Activated T-cell treated with anti-CD3 and anti-CD28 coated beads, Interleukin-2, amount 50 U/mL, for 72 hours (primary cell): ENCODE measurements at regions not wholly inside any gene's neighbourhood (a gene's known extent, or its start where the extent isn't known, plus 50 kb on each side); places are given as distances from the start of the nearest gene placed in this dataset.
"Not testable (repeated sequence)": the region's sequence is repeated elsewhere in the genome, so short reads cannot be mapped to it uniquely, and the experiment has no call there.

ENCODE experiments used
- ATAC-seq, 2 donors: fragments of 150-1000 bp; cut with Tn5 transposase; replicated peaks in 1 of 2; 2 replicates each; pipeline ENCODE4 v1.10.0; 2021; ENCODE audit warnings: moderate library complexity in 2 of 2, mild to moderate bottlenecking in 1 of 2
- DNase-seq, 2 donors: peaks; one replicate each; pipeline ENCODE4 v3.0.0; 2021 to 2022; ENCODE audit warnings: mixed read lengths in 1 of 2
- H3K27ac Mint-ChIP-seq: one replicate; pipeline ENCODE4 v1.8.0; 2022; ENCODE audit warnings: mild to moderate bottlenecking, moderate library complexity, mixed read lengths
- H3K27me3 Mint-ChIP-seq: one replicate; pipeline ENCODE4 v1.8.0; 2022; ENCODE audit warnings: low read depth, mixed read lengths
- H3K36me3 Mint-ChIP-seq, 2 donors: one replicate each; pipeline ENCODE4 v1.8.0; 2022; ENCODE audit warnings: mixed read lengths in 2 of 2, mild to moderate bottlenecking in 1 of 2; ENCODE audit not compliant: insufficient read depth in 2 of 2
- H3K4me1 Mint-ChIP-seq: one replicate; pipeline ENCODE4 v1.8.0; 2022; ENCODE audit warnings: low read depth, mixed read lengths
- H3K4me3 Mint-ChIP-seq, 2 donors: one replicate each; pipeline ENCODE4 v1.8.0; 2022; ENCODE audit warnings: mild to moderate bottlenecking in 2 of 2, mixed read lengths in 2 of 2, moderate library complexity in 2 of 2
- H3K9me3 Mint-ChIP-seq, 2 donors: one replicate each; pipeline ENCODE4 v1.8.0; 2022; ENCODE audit warnings: mixed read lengths in 2 of 2

GRCh38 chr20:51936377-51936776 lies 134.1 kb upstream of the SALL4 start:
- no peak for DNase-seq
- no peak overlapping the region for H3K4me3 Mint-ChIP-seq

GRCh38 chr20:51935003-51935358 lies 132.7 kb upstream of the SALL4 start:
- Mint-ChIP-seq H3K36me3 (no peaks in the 10 kb centered on the region), H3K27ac (no peak overlapping the region), H3K27me3 (no peaks in the 10 kb centered on the region), H3K9me3 (no peaks in the 10 kb centered on the region), H3K4me3 (no peak overlapping the region), H3K4me1 (no peaks in the 10 kb centered on the region)
- ATAC-seq (no peak), DNase-seq (no peak)

More at GRCh38 chr20:51936377-51936776, 134.1 kb upstream of the SALL4 start:
- Mint-ChIP-seq H3K36me3 (no peaks in the 10 kb centered on the region), H3K4me1 (no peaks in the 10 kb centered on the region), H3K9me3 (no peaks in the 10 kb centered on the region), H3K27me3 (no peaks in the 10 kb centered on the region), H3K27ac (no peak overlapping the region)
- ATAC-seq: no peak

GRCh38 chr20:51934301-51935002 lies 132.1 kb upstream of the SALL4 start:
- Mint-ChIP-seq H3K4me1 (no peaks in the 10 kb centered on the region), H3K4me3 (no peak overlapping the region), H3K9me3 (no peaks in the 10 kb centered on the region), H3K27ac (no peak overlapping the region), H3K27me3 (no peaks in the 10 kb centered on the region), H3K36me3 (no peaks in the 10 kb centered on the region)
- DNase-seq: no peak
- no peak for ATAC-seq

- no peak for ATAC-seq
- Mint-ChIP-seq H3K27me3 (no peaks in the 10 kb centered on the region), H3K4me3 (no peak overlapping the region), H3K36me3 (no peaks in the 10 kb centered on the region), H3K4me1 (no peaks in the 10 kb centered on the region), H3K27ac (no peak overlapping the region), H3K9me3 (no peaks in the 10 kb centered on the region)
- no peak for DNase-seq
Measured at GRCh38 chr20:51931371-51931781, 129.1 kb upstream of the SALL4 start.

- no peak overlapping the region for H3K27ac Mint-ChIP-seq
- H3K4me3 Mint-ChIP-seq: no peak overlapping the region
- DNase-seq (no peak), ATAC-seq (no peak)
- no peaks in the 10 kb centered on the region for H3K4me1 Mint-ChIP-seq
- no peaks in the 10 kb centered on the region for H3K9me3 Mint-ChIP-seq
- H3K27me3 Mint-ChIP-seq: no peaks in the 10 kb centered on the region
- no peaks in the 10 kb centered on the region for H3K36me3 Mint-ChIP-seq
Measured at GRCh38 chr20:51930775-51931174, 128.5 kb upstream of the SALL4 start.

- no peak for ATAC-seq
- no peak for DNase-seq
- H3K36me3 Mint-ChIP-seq: no peaks in the 10 kb centered on the region
- no peaks in the 10 kb centered on the region for H3K27me3 Mint-ChIP-seq
- no peak overlapping the region for H3K4me3 Mint-ChIP-seq
- no peaks in the 10 kb centered on the region for H3K4me1 Mint-ChIP-seq
- no peak overlapping the region for H3K27ac Mint-ChIP-seq
- H3K9me3 Mint-ChIP-seq: no peaks in the 10 kb centered on the region
Measured at GRCh38 chr20:51928931-51929330, 126.6 kb upstream of the SALL4 start.

GRCh38 chr20:51927970-51928369 lies 125.6 kb upstream of the SALL4 start:
- not testable (repeated sequence) for ATAC-seq, H3K27me3 Mint-ChIP-seq, H3K4me3 Mint-ChIP-seq, DNase-seq, H3K4me1 Mint-ChIP-seq, H3K27ac Mint-ChIP-seq, H3K9me3 Mint-ChIP-seq, H3K36me3 Mint-ChIP-seq

GRCh38 chr20:51926670-51927305 lies 124.5 kb upstream of the SALL4 start:
- Mint-ChIP-seq H3K27ac (no peak overlapping the region), H3K4me1 (no peaks in the 10 kb centered on the region), H3K27me3 (no peaks in the 10 kb centered on the region), H3K9me3 (no peaks in the 10 kb centered on the region), H3K36me3 (no peaks in the 10 kb centered on the region), H3K4me3 (no peak overlapping the region)
- ATAC-seq: no peak
- DNase-seq: no peak

GRCh38 chr20:51924509-51924908 lies 122.2 kb upstream of the SALL4 start:
- Mint-ChIP-seq H3K9me3 (no peaks in the 10 kb centered on the region), H3K27me3 (no peaks in the 10 kb centered on the region), H3K36me3 (no peaks in the 10 kb centered on the region), H3K4me3 (no peak overlapping the region), H3K27ac (no peak overlapping the region), H3K4me1 (no peaks in the 10 kb centered on the region)
- no peak for DNase-seq
- ATAC-seq: no peak

GRCh38 chr20:51923633-51924032 lies 121.3 kb upstream of the SALL4 start:
- DNase-seq (no peak), ATAC-seq (no peak)
- Mint-ChIP-seq H3K27ac (no peak overlapping the region), H3K4me1 (no peaks in the 10 kb centered on the region), H3K27me3 (no peaks in the 10 kb centered on the region), H3K4me3 (no peak overlapping the region), H3K9me3 (no peaks in the 10 kb centered on the region), H3K36me3 (no peaks in the 10 kb centered on the region)

GRCh38 chr20:51922812-51923211 lies 120.5 kb upstream of the SALL4 start:
- H3K4me1 Mint-ChIP-seq: not testable (repeated sequence)

GRCh38 chr20:51918561-51918960 lies 116.2 kb upstream of the SALL4 start:
- no peak overlapping the region for H3K4me3 Mint-ChIP-seq
- H3K27ac Mint-ChIP-seq: no peak overlapping the region
- H3K4me1 Mint-ChIP-seq: no peaks in the 10 kb centered on the region
- no peaks in the 10 kb centered on the region for H3K9me3 Mint-ChIP-seq
- DNase-seq: no peak
- H3K36me3 Mint-ChIP-seq: no peaks in the 10 kb centered on the region
- ATAC-seq: no peak
- no peaks in the 10 kb centered on the region for H3K27me3 Mint-ChIP-seq

More at GRCh38 chr20:51922812-51923211, 120.5 kb upstream of the SALL4 start:
- not testable (repeated sequence) for H3K36me3 Mint-ChIP-seq, H3K9me3 Mint-ChIP-seq, H3K4me3 Mint-ChIP-seq, H3K27me3 Mint-ChIP-seq, H3K27ac Mint-ChIP-seq, DNase-seq, ATAC-seq

- DNase-seq (no peak), ATAC-seq (no peak)
- Mint-ChIP-seq H3K27me3 (no peaks in the 10 kb centered on the region), H3K9me3 (no peaks in the 10 kb centered on the region), H3K27ac (no peak overlapping the region), H3K36me3 (no peaks in the 10 kb centered on the region), H3K4me1 (no peaks in the 10 kb centered on the region), H3K4me3 (no peak overlapping the region)
Measured at GRCh38 chr20:51917886-51918535, 115.7 kb upstream of the SALL4 start.
